Liver (tissue), 3 donors: ENCODE measurements at regions not wholly inside any gene's neighbourhood (a gene's known extent, or its start where the extent isn't known, plus 50 kb on each side); places are given as distances from the start of the nearest gene placed in this dataset.

Source experiments
- ATF3 ChIP-seq: IDR thresholded peaks from 2 replicates; pipeline ENCODE4 v1.6.1; 2016; ENCODE audit warnings: antibody characterized with exemption
- EGR1 ChIP-seq, 2 donors: IDR thresholded peaks; 2 replicates each; pipeline ENCODE4 v1.6.1; 2016 to 2018; ENCODE audit warnings: antibody characterized with exemption in 2 of 2, low read depth in 2 of 2
- FOXA1 ChIP-seq: IDR thresholded peaks from 2 replicates; pipeline ENCODE4 v1.6.1; 2016; ENCODE audit warnings: antibody characterized with exemption
- HNF4G ChIP-seq: IDR thresholded peaks from 2 replicates; pipeline ENCODE4 v1.6.1; 2016; ENCODE audit warnings: antibody characterized with exemption
- JUND ChIP-seq, 2 donors: IDR thresholded peaks; 2 replicates each; pipeline ENCODE4 v1.6.1; 2016; ENCODE audit warnings: antibody characterized with exemption in 2 of 2
- RXRA ChIP-seq, 2 donors: IDR thresholded peaks; 2 replicates each; pipeline ENCODE4 v1.6.1; 2017 to 2018; ENCODE audit warnings: antibody characterized with exemption in 2 of 2, mild to moderate bottlenecking in 1 of 2
- SP1 ChIP-seq: IDR thresholded peaks from 2 replicates; pipeline ENCODE4 v1.6.1; 2018; ENCODE audit warnings: antibody characterized with exemption, mild to moderate bottlenecking
- TAF1 ChIP-seq: conservative IDR thresholded peaks from 2 replicates; pipeline ENCODE4 v1.6.1; 2016; ENCODE audit warnings: antibody characterized with exemption, mild to moderate bottlenecking
- YY1 ChIP-seq: IDR thresholded peaks from 2 replicates; pipeline ENCODE4 v1.6.1; 2016; ENCODE audit warnings: antibody characterized with exemption, mild to moderate bottlenecking
- TF ChIP-seq, protein P1 (sequence below): fragments of 150-350 bp; IDR thresholded peaks from 2 replicates; pipeline ENCODE4 v1.5.1; 2017; ENCODE audit warnings: improper control_type of control experiment, low read depth, low read length; ENCODE audit not compliant: missing input control
- TF ChIP-seq, protein P2 (sequence below): IDR thresholded peaks from 2 replicates; pipeline ENCODE4 v1.6.1; 2016; ENCODE audit warnings: antibody characterized with exemption
- TF ChIP-seq, protein P3 (sequence below): IDR thresholded peaks from 2 replicates; pipeline ENCODE4 v1.6.1; 2016; ENCODE audit warnings: antibody characterized with exemption, mild to moderate bottlenecking
- donor health status: healthy.
- donor health status: healthy.

GRCh38 chr13:72648513-72649065 lies 78.8 kb downstream of the MZT1 start:
- TF ChIP-seq, protein P1, sequence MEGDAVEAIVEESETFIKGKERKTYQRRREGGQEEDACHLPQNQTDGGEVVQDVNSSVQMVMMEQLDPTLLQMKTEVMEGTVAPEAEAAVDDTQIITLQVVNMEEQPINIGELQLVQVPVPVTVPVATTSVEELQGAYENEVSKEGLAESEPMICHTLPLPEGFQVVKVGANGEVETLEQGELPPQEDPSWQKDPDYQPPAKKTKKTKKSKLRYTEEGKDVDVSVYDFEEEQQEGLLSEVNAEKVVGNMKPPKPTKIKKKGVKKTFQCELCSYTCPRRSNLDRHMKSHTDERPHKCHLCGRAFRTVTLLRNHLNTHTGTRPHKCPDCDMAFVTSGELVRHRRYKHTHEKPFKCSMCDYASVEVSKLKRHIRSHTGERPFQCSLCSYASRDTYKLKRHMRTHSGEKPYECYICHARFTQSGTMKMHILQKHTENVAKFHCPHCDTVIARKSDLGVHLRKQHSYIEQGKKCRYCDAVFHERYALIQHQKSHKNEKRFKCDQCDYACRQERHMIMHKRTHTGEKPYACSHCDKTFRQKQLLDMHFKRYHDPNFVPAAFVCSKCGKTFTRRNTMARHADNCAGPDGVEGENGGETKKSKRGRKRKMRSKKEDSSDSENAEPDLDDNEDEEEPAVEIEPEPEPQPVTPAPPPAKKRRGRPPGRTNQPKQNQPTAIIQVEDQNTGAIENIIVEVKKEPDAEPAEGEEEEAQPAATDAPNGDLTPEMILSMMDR = no peak
- no peak for TF ChIP-seq HNF4G
- TF ChIP-seq YY1 = no peak
- no peak for TF ChIP-seq ATF3
- TF ChIP-seq, protein P2, sequence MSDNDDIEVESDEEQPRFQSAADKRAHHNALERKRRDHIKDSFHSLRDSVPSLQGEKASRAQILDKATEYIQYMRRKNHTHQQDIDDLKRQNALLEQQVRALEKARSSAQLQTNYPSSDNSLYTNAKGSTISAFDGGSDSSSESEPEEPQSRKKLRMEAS = no peak
- no peak for TF ChIP-seq SP1
- no peak for TF ChIP-seq TAF1
- no peak for TF ChIP-seq JUND (IDR thresholded peaks at IDR 0.05)
- no peak for TF ChIP-seq EGR1 (IDR thresholded peaks at IDR 0.05; ENCODE audit: low read depth in 2 of 2)
- no peak for TF ChIP-seq FOXA1
- TF ChIP-seq, protein P3, sequence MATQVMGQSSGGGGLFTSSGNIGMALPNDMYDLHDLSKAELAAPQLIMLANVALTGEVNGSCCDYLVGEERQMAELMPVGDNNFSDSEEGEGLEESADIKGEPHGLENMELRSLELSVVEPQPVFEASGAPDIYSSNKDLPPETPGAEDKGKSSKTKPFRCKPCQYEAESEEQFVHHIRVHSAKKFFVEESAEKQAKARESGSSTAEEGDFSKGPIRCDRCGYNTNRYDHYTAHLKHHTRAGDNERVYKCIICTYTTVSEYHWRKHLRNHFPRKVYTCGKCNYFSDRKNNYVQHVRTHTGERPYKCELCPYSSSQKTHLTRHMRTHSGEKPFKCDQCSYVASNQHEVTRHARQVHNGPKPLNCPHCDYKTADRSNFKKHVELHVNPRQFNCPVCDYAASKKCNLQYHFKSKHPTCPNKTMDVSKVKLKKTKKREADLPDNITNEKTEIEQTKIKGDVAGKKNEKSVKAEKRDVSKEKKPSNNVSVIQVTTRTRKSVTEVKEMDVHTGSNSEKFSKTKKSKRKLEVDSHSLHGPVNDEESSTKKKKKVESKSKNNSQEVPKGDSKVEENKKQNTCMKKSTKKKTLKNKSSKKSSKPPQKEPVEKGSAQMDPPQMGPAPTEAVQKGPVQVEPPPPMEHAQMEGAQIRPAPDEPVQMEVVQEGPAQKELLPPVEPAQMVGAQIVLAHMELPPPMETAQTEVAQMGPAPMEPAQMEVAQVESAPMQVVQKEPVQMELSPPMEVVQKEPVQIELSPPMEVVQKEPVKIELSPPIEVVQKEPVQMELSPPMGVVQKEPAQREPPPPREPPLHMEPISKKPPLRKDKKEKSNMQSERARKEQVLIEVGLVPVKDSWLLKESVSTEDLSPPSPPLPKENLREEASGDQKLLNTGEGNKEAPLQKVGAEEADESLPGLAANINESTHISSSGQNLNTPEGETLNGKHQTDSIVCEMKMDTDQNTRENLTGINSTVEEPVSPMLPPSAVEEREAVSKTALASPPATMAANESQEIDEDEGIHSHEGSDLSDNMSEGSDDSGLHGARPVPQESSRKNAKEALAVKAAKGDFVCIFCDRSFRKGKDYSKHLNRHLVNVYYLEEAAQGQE = no peak
- TF ChIP-seq RXRA (IDR thresholded peaks at IDR 0.05) = no peak
